HG02610 (cell line): ENCODE measurements at regions not wholly inside any gene's neighbourhood (a gene's known extent, or its start where the extent isn't known, plus 50 kb on each side); places are given as distances from the start of the nearest gene placed in this dataset.

Experiments used
- ATAC-seq: cut with Tn5 transposase; IDR thresholded peaks from one replicate; pipeline ENCODE4 v1.9.1; 2021; ENCODE audit warnings: mild to moderate bottlenecking, moderate library complexity; ENCODE audit not compliant: unreplicated experiment

DNA sequence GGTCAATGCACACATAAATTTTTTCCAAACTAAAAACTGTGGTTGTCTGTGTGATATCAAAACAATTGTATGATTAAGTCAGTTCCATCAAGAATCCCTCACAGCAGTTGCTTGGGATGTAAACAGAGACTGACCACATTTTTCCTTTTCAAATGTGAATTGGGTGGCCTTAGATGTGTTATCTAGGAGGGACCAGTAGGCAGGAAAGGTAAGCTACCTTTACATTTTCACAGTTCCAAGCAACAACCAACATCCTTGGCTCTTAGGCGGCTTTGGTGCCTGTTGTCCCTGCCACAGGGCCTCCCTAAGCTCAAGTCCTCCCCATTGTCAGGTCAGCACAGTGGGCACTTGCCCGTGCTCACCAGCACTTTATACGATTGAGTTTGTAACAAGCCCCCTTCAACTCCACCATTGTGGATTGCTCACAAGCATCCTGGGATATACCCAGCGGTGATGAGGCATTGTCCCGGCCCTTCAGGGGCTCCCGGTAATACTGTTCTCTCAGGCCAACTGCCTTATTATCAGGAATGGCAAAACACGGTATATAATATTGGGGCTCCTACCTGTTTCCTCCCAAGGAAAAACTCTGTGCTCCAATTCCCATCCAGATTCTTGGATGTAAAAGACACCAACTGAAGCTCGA, 114.9 kb upstream of the ANKRD1 start:
- ATAC-seq, result no peak

DNA sequence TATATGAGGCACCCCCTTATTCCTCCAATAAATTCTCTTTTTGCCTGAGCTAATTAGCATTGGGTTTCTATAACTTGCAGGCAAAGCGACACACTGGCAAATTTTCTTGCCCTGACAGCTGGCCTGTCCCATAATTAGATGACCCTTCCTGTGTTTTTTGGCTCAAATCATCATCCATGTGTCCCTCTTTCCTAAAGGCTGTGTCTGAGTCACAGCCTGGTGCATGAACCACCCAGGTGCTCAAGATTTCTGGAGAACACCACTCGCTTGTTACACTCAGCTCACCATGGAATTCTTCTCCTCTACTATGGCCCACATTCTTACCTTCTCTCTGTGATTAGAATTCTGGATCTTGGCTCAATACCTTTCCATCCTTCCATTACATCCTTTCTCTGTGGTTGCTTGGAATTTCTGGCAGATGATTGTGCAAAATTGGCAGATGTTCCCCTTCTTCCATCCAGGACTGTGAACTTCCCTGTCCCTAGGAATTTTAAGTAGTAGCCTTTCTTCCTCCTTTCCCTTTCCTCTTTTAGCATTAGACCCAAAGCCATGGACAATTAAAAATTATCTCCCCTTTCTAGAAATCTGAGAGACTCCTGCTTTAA, 116.0 kb upstream of the ANKRD1 start:
- no peak for ATAC-seq

DNA sequence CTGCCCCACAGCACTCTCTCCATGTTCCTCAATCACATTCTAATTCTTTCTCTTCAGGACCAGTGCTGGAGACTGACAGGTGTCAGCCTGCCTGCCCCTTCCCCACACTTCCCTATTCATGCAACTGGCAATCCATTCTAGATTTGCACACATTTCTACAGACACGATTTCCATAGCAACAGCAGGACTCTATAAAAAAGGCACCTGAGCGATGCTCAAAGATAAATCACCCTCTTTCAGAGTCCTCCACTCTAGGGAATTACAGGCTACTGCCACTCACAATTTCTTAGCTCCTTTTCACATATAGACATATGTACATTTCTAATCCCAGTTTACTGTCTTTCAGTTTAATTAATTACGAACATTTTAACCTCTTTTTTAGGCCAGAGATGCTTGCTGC, 118.1 kb upstream of the ANKRD1 start:
- no peak for ATAC-seq

DNA sequence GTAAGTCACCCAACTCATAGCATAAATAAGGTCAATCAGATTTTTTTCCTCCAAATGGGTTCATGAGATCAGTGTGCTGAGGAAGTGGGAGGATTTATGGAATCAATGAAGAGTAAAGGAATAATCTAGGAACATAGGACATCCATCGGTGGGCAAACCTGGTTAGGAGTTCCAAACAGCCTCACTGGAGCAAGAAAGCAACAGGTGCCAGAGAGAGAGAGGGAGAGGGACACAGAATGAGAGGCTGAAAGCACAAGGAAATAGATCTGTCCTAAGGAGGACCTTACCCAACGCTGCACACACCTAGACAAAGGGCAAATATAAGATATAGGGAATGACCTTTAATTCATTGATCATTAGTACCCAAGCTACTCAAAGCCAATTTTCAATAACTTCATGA, 119.5 kb upstream of the ANKRD1 start:
- no peak for ATAC-seq

DNA sequence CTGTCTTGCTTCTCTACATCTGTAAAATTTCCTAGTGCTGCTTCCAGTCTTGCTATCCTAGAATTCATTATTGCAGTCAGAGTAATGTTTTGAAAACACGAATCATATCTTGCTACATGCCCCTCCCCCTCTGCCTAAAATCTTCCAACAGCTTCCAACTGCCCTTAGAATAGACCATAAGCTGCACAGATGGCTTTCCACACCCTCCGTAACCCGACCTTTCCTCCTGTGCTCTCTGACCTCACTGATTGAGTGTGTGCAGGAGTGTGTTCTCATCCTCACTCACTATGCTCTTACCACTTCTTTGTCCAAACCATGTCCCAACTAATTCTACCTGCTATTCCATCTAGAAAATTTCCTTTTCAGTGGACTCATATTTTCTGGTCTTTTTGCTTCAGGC, 121.2 kb upstream of the ANKRD1 start:
- ATAC-seq, result no peak

DNA sequence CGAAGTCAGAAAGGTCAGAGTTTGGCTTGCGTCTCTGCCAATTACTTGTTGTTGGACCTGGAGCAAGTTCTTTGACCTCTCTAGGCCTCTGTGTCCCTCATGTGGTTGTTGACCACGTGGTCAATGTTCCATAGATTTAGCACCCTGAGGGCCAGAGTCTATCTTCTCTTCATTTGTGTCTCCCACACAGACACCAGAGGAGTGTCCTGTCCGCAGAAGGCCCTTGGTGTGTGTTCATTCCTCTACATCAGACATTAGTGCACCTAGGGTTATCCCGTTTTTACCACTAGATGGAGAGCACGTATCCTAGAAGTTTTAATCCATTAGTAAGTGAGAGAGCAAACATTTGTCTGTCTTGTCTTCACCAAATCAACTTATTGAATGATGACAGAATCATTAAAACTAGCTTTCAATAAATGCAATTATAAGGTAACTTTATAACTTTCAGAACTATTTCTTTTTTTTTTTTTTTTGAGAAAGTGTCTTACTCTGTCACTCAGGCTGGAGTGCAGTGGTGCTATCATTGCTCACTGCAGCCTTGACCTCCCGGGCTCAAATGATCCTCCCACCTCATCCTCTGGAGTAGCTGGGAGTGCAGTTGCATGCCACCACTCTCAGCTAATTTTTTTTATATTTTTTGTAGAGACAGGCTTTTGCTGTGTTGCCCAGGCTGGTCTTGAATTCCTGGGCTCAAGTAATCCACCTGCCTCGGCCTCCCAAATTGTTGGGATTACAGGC, 122.5 kb upstream of the ANKRD1 start:
- no peak for ATAC-seq

DNA sequence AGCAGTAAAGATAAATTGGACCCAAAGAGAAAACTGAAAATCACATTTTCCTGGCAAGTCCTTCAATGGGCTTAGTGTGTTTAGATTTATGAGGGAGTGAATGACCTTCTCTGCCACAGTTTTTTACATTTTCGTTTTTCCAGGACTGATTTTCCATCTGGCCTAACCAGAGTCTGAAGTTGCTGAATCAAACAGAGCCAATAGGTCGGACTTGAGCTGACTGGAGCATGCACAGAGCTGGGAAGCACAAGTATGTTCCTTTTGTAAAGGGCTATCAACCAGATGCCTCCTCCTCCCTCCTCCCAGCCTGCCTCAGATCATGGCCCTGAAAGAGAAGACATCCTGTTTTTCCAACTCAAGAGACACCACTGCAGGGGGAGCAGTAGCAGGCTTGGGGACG, 126.0 kb upstream of the ANKRD1 start:
- ATAC-seq, result no peak

DNA sequence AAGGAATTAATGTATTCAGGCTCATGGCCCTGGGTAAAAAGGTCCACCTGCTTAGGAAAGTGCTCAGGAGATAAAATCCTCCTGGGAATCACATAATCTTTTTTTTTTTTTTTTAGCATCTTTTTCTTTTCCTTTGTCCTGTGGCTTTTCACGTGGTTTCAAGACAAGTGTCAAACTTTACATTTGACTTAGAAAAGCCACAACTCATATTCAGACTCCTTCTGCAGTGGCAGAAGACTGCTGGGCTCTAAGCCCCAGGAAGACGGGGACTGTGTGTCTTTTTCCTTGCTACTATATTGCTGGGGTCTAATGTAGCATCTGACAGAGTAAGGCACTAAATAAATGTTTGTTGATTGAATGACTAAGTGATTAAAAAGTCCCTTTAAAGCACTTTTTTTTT, 127.5 kb upstream of the ANKRD1 start:
- ATAC-seq, result peak; percentile 73

DNA sequence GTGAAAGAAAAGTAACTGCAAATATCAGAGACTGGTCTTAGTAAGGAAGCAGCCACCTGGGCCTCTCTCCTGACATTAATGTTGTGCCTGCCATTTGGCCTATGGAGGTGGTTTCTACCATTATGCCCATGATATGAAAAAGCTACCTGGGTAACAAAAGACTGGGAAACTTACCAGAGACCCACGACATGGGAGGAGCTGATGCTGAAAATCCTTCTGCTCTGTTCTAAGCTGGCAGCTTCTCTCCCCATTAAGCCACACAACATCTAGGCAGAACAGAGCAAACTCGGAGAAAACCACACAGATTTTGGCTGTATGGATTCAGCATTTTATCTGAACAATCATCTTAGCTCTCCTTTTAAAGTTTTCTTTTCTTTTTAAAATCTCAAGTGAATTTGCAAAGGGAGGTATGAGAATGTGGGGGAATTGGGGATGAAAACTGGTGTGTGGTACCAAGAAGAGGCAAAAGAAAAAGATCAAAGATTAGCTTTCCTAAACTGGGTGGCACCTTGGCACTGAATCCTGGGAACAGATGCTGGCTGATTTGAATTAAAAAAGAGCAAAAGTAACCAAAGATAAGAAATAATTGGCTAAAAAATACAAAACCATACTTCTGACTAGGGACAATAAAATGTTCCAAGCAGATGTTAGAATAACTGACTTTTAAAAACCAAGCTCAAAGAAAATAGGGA, 128.6 kb upstream of the ANKRD1 start:
- no peak for ATAC-seq

DNA sequence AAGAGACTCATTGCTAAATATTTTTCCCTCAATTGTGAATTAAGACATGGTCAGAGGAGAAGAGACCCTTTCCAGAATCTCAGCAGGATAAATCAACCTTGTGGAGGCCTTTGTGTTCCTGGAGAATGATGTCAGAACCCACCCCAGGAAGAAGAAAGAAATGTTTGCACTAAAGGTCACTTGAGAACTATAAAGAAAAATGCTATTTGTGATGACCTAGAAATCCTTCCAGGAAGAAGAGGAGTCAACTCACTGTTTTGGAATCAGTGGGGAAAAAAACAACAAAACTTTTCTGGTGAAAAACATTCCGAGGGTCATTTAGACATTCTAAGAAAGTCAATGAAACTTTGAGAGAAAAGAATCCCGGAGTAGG, 129.1 kb upstream of the ANKRD1 start:
- no peak for ATAC-seq

DNA sequence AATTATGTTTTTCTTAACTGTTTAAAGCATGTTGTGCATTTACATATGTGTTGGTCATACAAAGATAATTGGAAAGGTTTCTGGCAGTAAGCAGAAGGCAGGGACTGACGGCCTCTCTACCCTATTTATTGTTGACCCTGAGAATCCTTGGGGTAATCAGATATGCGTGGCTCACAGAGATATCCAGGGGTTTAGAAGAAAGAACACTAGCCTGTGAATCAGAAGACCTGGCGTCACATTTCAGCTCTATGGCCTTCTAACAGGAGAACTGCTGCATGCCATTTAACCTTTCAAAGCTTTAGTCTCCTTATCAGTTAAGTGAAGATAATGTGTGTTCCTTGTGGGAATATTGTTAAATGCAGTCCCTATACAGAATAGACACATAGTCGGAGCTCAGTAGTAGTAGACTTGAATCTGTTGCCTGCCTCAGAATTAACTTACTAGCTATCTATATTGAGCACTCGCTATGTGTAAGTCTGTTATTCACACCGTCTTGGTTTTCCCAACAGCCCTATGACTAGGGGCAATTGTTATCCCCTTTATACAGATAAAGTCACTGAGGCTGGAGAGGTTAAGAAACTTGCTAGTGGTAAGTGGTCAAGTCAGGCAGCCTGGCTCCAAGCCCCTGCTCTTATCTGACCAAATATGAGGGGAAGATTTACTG, 129.6 kb upstream of the ANKRD1 start:
- no peak for ATAC-seq

DNA sequence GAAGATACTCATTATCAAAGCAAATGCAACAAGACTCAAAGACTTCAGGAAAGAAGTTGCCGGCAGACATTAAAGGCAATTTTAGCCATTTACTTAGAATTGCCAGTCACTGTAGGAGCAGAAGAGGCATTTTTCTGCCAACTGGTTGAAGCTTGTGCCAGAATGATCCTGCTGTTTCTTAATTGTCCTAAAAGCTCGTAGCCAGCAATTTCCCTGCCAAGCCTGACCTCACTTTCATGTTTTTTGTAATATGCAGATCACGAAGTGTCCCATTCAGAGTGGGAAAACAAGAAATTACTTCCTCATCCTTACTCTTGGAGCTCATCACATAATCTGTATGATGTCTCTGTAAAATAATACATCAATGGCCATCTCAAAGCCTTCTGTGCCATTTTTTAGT, 130.9 kb upstream of the ANKRD1 start:
- ATAC-seq, result no peak

DNA sequence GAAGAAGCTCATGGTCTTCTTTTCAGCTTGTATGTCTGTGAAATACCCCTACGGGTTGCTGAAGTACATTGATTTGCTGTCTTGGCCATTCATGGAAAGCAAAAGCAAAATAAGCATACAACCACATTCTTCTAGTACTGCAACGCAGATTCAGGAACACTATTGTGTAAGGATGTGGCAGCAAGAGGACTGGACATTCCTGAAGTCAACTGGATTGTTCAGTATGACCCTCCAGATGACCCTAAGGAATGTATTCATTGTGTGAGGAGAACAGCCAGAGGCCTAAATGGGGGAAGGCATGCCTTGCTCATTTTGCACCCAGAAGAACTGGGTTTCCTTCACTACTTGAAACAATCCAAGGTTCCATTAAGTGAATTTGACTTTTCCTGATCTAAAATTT, 133.4 kb upstream of the ANKRD1 start:
- no peak for ATAC-seq

DNA sequence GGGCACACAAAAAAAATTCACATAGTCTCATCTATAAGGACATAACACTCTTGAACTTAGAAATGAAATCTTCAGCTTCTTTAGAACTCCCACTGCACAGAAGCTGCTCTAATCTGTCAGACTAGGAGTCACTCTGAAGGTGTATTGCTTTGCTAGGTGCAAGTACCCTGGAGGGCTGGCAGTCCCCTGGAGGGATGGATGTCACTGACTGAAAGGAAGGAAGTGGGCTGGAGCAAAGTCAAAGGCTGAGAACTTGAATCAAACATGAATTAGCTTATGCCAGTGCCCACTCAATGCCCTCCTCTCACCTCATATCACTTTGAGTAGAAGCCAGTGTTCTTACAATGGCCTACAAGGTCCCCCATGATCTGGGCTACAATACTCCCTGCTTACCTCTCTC, 140.3 kb upstream of the ANKRD1 start:
- ATAC-seq, result no peak

DNA sequence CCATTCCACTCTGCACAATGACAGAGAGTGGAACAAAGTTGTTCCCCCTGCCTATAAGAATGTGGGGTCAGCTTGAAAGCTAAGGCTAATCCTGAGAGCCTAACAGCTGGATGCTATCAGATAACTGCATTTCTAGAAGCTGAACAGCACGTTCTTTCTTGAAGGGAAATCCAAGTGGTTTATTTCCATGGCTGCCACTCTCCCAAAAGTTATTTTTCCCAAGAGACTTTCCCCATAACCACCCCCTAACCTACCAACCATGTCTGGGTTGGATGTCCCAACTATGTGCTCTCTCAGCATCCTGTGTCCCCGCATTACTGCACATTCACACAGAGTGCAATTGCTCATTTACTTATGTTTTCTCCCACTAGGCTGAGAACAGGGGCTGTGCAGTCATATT, 140.7 kb upstream of the ANKRD1 start:
- no peak for ATAC-seq

DNA sequence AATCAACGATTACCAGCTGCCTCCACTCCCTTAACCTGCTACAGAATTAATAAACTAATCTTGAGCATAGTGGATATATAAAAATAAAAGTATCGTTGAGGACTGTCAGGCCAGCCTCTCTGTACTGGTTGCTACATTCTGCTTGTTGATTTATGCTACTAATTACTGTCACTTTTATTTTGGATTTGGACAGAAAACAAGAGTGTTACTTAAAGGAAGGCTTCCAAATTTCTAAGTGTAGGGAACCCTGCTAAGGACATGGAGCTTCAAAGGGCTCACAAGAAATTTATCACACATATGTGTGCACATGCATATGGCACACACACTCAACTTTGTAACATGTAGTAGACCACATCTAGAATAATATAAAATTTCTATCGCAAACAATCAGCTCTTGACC, 141.2 kb upstream of the ANKRD1 start:
- ATAC-seq, result no peak

DNA sequence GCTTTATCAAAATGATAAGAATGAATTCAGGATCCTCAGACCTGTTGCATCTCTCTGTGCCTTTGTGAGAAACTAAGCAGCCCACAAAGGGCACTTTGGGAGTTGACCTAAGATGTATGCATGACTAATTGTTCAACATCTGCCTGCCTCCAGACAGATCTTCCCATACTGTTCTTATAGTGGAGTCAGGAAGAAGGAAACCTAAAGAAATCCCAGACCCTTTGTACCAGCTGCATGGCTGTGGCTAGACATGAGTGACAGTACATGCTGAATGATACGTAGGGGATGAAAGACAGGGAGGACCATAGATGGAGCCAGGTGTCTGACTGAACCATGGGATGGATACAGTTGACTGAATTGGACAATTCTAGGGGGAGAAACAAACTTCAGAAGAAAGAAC, 148.7 kb upstream of the PCGF5 start:
- ATAC-seq, result no peak

DNA sequence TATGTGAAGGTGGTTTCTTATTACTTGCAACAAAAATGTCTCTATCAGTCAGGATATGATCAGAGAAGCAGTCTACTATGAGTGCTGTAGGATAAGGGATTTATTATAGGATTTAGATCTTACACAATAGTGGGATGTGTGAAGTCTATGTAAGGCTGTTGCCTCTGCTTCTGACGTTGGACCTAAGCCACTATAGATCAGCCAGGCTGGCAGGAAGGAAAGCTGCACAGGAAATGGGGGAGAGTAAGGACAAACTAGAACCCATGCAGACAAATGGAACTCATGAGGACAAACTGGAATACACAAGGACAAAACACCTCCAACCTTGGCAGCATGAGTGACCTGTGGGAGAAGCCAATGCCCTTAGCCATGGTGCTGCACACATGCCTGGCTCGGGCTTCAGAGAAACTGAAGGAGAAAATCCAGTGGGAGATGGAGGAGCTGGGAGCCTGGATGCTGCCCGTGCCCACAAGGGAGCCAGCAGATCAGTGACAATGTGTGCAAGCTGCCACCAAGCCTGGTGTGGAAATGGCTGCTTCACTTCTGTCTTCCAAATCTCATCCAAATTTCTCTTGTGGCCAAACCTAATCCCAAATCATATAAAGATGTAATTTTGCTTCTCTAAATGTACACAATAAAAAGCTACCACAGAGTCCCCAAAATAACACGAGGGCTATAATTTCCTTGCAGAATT, 147.0 kb upstream of the PCGF5 start:
- ATAC-seq, result no peak

DNA sequence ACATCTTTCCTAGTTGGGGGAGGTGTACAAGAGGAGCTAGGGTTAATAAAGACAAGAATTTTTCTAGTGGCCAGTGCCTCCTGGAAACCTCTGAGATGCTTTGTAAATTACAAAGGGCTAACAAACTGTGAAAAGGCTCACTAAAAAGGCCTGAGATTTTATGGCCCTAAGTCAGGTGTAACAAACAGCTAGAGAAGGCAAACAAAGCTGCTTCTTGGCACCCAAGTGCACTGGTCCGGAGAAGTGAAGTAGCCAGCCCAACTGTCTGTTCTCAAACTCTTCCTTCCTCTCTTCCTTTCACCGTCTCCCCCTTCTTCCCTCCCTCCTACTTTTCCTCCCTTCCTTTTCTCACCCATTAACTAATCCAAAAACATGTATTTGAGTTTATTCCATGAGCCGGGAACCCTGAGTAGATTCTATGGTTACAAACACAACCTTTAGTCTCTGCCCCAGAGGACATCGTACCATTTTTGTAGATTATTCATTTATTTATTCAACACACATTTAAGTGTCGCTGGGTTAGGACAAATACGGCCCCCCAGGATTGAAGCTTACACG, 143.4 kb upstream of the PCGF5 start:
- no peak for ATAC-seq

DNA sequence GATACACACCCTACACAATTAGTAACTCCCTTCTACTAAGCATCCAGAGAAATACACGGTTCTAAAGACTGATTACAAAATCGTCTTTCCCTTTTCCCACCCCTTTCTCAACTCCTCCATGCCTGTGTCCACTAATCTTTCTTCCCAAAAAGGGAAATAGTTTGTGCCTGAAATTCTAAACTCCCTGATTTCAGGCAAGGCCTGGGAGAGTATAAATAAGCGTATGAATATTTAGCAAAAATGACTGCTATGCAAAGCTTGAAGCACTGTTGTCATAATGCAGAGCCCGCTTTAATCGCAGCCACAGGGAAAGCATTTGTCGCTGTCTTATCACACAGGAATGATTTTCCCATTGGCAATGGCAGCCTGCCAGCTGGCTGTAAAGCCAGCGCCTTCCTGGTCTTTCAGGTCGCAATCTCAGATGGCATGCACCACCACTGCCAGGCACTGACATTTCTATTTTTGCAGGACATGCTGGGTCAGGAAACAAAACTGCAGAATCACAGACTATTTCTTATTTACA, 142.9 kb upstream of the PCGF5 start:
- ATAC-seq, result no peak
